HG03520 (cell line): ENCODE measurements at regions not wholly inside any gene's neighbourhood (a gene's known extent, or its start where the extent isn't known, plus 50 kb on each side); places are given as distances from the start of the nearest gene placed in this dataset.
"Not testable (repeated sequence)": the region's sequence is repeated elsewhere in the genome, so short reads cannot be mapped to it uniquely, and the experiment has no call there.

Experiments
- ATAC-seq: cut with Tn5 transposase; IDR thresholded peaks from one replicate; pipeline ENCODE4 v1.9.1; 2021; ENCODE audit warnings: mild to moderate bottlenecking, moderate library complexity; ENCODE audit not compliant: unreplicated experiment

- no peak for ATAC-seq
Measured at GRCh38 chr13:109408591-109409382, 377.6 kb downstream of the IRS2 start.

GRCh38 chr13:109406376-109406992 is 379.9 kb downstream of the IRS2 start:
- ATAC-seq = no peak

- no peak for ATAC-seq
Measured at GRCh38 chr13:109403012-109403421, 383.4 kb downstream of the IRS2 start.

DNA sequence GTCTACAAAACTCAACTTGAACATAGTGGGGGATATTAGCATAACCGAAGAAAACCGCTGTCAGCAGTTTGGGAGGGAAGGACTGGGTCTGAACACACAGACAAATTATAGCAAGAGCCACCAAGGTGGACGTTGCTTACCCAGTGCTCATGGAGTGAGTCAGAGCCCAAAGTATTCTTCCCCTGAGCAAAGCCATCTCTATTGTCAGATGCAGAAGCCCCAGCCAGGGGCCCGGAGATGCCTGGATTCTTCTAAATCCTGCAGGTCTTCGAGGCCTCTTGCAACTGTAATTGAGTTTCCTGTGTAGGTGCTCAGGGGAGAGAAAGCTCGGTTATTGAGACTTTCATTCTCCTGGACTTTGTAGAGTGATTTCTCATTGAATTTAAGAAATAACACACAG is 384.5 kb downstream of the IRS2 start:
- ATAC-seq = no peak

DNA sequence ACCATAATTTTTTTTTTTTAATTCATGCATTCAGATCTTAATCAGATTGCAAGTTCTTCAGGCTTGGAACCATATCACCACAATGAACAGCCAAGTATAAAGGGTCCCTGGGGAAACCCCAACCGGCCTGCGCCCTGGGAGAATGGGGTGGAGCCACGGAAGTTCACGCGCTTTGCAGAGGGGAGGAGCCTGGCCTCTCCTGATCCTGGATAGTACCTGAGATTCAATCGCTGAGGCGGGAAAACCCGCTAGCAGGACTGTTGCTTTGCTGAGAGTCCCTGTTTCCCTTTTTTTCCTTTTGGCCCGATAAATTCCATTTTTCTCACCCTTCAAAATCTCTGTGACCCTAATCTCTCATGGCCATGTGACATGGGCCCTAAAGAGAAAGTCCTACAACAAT is 385.1 kb downstream of the IRS2 start:
- no peak for ATAC-seq

GRCh38 chr13:109400624-109401257 is 385.6 kb downstream of the IRS2 start:
- ATAC-seq = no peak

DNA sequence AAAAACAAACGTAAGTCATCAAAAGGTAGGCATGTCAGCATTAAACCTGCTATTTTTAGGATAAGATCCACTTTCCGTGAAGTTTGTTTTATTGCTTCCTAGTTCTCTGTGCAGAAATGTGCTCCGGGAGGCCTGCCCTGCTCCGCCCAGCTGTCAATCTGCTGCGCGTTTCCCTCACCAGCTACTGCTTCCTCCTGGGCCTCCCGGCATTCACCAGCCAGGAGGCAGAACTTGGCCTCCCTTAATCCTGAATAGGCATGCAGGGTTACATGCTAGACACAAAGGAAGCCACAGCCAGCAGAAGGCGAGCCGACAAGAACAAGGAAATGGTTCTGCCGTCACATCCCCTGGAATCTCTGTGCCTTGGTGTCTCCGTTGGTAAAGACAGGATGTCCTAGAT is 386.2 kb downstream of the IRS2 start:
- no peak for ATAC-seq

DNA sequence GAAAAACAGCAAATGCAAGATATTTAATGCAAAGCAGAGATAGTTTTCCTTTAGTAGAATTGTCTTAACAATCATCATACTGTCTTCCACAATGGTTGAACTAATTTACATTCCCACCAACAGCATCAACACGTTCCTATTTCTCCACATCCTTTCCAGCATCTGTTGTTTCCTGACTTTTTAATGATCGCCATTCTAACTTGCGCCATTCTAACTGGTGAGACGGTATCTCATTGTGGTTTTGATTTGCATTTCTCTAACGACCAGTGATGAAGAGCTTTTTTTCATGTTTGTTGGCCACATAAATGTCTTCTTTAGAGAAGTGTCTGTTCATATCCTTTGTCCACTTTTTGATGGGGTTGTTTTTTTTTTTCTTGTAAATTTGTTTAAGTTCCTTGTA is 388.3 kb downstream of the IRS2 start:
- ATAC-seq = not testable (repeated sequence)

DNA sequence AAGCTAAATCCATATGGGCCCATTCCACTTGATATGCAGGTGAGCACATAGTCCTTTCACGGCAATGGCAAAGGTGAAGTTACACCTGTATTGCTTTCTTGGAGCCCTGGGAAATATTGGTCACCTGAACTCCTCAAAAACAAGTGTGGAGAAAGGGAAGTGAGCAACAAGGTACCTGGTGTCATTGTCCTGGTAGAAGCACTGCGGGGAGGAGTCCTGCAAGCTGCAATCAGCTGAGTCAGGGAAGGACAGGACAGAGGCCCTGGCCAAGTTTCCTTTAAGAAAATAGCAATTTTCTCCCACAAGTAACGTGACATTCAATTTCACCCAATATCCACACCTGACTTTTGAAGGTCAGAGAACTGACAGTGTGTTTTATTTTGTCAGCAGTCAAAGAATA is 389.1 kb downstream of the IRS2 start:
- ATAC-seq = no peak

GRCh38 chr13:109396266-109396665 is 390.1 kb downstream of the IRS2 start:
- no peak for ATAC-seq

DNA sequence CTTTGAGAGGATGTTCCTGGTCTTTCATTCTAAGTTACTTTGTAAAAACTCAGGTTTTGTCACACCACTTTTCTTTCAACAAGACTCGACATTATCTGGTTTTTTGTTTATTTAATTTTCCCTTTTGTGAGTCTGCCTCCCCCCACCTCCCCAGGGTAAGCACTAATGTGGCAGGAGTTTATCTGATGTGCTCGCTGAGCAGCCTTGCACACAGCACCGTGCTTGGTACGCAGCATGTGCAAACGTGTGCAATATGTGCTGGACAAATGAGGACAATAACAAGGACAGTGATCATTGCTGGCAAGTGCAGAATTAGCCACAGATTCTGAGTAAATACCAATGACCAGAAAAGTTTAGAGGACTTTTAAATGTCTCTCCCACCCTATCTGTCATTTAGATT is 391.4 kb downstream of the IRS2 start:
- no peak for ATAC-seq

GRCh38 chr13:109394311-109394988 is 391.9 kb downstream of the IRS2 start:
- ATAC-seq = no peak

DNA sequence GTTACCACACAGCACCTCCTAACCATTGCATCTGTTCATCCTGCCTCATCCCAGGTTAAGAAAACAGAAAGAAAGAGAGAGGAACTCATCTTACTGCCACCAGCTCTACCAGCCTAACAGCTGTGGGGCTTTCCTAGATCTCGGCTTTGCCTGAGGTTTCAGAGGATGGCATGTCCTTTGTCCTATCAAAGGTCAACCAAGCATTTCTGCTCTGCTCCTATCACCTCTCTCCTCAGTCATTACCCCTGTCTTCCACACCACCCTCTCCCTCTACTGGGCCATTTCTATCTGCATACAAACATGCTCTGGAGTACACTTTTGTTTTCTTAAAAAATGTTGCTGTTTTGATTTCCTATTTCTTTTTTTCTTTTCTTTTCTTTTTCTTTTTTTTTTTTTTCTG is 393.3 kb downstream of the IRS2 start:
- no peak for ATAC-seq

GRCh38 chr13:109390391-109390790 is 396.0 kb downstream of the IRS2 start:
- no peak for ATAC-seq

DNA sequence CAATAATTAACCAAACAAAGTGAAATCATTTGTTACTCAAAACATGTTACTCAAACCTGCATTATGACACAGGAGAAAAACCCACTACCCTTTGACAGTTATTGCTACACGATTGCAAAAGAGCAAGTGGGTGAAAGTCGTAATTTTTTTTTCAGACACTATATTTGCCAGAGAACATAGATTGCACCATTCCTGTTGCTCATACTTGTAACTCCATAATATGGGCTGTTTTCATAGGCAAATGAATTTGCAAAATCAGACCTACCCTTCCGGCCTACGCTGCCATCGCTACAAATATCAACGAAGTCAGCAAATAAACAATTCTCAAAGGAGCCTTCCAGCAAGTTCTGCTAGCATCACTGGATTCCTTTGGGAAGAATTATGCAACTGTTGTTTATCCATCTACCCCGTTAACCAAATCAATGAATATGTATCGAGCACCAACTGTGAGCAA is 396.5 kb downstream of the IRS2 start:
- ATAC-seq = no peak

- ATAC-seq = no peak
Measured at GRCh38 chr13:109389456-109389855, 396.9 kb downstream of the IRS2 start.

DNA sequence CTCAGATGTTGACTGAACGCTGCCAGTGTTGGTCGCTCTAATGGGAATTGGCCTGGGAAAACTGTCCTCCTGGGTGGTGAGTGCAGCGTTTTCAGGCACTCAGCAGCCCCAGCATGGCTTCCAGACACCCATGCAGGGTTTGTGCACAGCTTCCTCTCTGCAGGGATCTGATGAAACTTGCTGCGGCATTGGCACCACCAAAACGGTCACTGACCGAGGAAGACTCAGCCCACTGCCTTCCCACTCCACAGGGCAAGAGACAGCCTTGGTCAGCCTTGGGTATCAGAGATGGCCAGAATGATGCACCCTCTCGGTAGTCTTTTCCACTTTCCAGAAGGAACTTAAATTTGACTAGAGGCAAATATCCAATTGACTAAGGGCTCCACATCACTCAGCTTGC is 398.9 kb downstream of the IRS2 start:
- no peak for ATAC-seq

- ATAC-seq = no peak
Measured at GRCh38 chr13:109385242-109385560, 401.2 kb downstream of the IRS2 start.

DNA sequence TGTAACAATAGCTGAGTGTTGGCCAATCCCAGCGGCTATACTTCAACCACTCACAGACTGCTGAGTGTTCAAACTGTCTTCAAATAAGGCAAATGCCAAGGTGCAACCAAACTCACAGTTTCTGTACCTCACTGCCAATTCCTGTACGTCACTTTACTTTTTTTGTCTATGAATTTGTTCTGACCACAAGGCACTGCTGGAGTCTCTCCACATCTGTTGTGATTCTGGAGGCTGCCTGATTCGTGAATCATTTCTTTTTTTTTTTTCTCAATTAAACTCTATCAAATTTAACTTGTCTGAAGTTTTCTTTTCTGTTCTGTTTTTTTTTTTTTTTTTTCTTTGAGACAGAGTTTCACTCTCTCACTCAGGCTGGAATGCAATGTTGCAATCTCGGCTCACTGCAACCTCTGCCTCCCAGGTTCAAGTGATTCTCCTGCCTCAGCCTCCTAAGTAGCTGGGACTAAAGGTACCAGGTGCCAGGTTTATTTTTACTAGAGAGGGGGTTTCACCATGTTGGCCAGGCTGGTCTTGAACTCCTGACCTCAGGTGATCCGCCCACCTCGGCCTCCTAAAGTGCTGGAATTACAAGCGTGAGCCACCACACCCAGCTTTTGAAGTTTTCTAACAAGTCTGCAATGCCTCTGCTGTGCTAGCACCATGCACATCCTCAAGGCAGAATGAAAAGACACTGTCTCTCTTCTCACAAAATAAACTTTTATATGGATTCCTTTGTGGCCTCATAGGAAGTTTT is 401.7 kb downstream of the IRS2 start:
- ATAC-seq = no peak

DNA sequence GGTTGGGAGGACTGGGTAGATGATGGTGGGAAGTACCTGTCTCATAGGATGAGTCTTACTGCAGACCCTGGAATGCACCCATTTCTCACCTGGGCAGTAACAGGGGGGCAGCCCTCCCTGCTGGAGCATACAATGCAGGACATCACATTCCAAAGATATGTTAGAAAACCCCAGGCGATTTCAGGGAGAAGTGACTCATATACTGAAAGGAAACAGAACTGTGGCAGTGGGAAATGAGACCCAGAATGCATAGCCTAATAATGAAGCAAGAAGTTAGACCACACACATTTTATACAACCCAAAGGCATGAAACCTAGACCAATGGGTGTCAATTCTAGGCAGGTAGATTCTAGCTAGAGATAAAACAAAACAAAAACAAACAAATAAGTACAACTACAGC is 402.7 kb downstream of the IRS2 start:
- no peak for ATAC-seq
